ENCODE measurements at regions not wholly inside any gene's neighbourhood (a gene's known extent, or its start where the extent isn't known, plus 50 kb on each side); places are given as distances from the start of the nearest gene placed in this dataset.

GRCh38 chr7:39816462-39817060, 133.5 kb upstream of the CDK13 start:
- BruUV-seq (replicated peaks), result no TSS peak
- Mint-ChIP-seq H3K27me3 (ENCODE audit: unreplicated experiment) (peaks cover 60% of the 10 kb centered on the region), H3K27ac (ENCODE audit: unreplicated experiment) (no peak overlapping the region), H3K36me3 (ENCODE audit: insufficient read depth, unreplicated experiment) (no peaks in the 10 kb centered on the region), H3K4me3 (ENCODE audit: low read depth, unreplicated experiment) (no peak overlapping the region), H3K4me1 (ENCODE audit: low read depth, unreplicated experiment) (no peaks in the 10 kb centered on the region), H3K9me3 (ENCODE audit: low read depth, unreplicated experiment) (no peaks in the 10 kb centered on the region)
- CTCF ChIA-PET, result no interaction called here
- TF ChIP-seq CTCF (IDR thresholded peaks at IDR 0.05; ENCODE audit: unreplicated experiment), result no peak
- intact Hi-C loops (cut with micrococcal nuclease; ENCODE audit: unreplicated experiment), result no loop called here
- DNase-seq, result no peak

GRCh38 chr7:39819514-39819913, 130.5 kb upstream of the CDK13 start:
- H3K9me3 Mint-ChIP-seq (ENCODE audit: low read depth, unreplicated experiment), result no peaks in the 10 kb centered on the region
- no peak overlapping the region for H3K4me3 Mint-ChIP-seq (ENCODE audit: low read depth, unreplicated experiment)
- DNase-seq, result no peak
- peaks cover 70% of the 10 kb centered on the region for H3K27me3 Mint-ChIP-seq (ENCODE audit: unreplicated experiment)
- intact Hi-C loops (cut with micrococcal nuclease; ENCODE audit: unreplicated experiment), result no loop called here
- no peak for TF ChIP-seq CTCF (IDR thresholded peaks at IDR 0.05; ENCODE audit: unreplicated experiment)
- no peaks in the 10 kb centered on the region for H3K36me3 Mint-ChIP-seq (ENCODE audit: insufficient read depth, unreplicated experiment)
- BruUV-seq (replicated peaks), result no TSS peak
- no peaks in the 10 kb centered on the region for H3K4me1 Mint-ChIP-seq (ENCODE audit: low read depth, unreplicated experiment)
- CTCF ChIA-PET, result no interaction called here
- no peak overlapping the region for H3K27ac Mint-ChIP-seq (ENCODE audit: unreplicated experiment)

- BruUV-seq (replicated peaks), result no TSS peak
Observed at GRCh38 chr7:39824456-39825200, 125.4 kb upstream of the CDK13 start.

GRCh38 chr7:39825401-39825980, 124.6 kb upstream of the CDK13 start:
- no peaks in the 10 kb centered on the region for H3K4me1 Mint-ChIP-seq (ENCODE audit: low read depth, unreplicated experiment)
- H3K4me3 Mint-ChIP-seq (ENCODE audit: low read depth, unreplicated experiment), result no peak overlapping the region
- peaks cover 48% of the 10 kb centered on the region for H3K27me3 Mint-ChIP-seq (ENCODE audit: unreplicated experiment)
- no TSS peak for BruUV-seq (replicated peaks)
- H3K9me3 Mint-ChIP-seq (ENCODE audit: low read depth, unreplicated experiment), result no peaks in the 10 kb centered on the region
- intact Hi-C loops (cut with micrococcal nuclease; ENCODE audit: unreplicated experiment), result no loop called here
- H3K36me3 Mint-ChIP-seq (ENCODE audit: insufficient read depth, unreplicated experiment), result no peaks in the 10 kb centered on the region
- TF ChIP-seq CTCF (IDR thresholded peaks at IDR 0.05; ENCODE audit: unreplicated experiment), result no peak
- CTCF ChIA-PET, result interaction anchor here (0.6 to 0.7 kb wide), 2 partner anchors 23 to 278 kb away, joined by 4 to 9 read pairs; no protein-coding TSS in a partner anchor
- no peak for DNase-seq
- H3K27ac Mint-ChIP-seq (ENCODE audit: unreplicated experiment), result no peak overlapping the region

More at GRCh38 chr7:39824456-39825200, 125.4 kb upstream of the CDK13 start:
- no peak overlapping the region for H3K27ac Mint-ChIP-seq (ENCODE audit: unreplicated experiment)
- intact Hi-C loops (cut with micrococcal nuclease; ENCODE audit: unreplicated experiment), result no loop called here
- H3K4me3 Mint-ChIP-seq (ENCODE audit: low read depth, unreplicated experiment), result no peak overlapping the region
- peaks cover 56% of the 10 kb centered on the region for H3K27me3 Mint-ChIP-seq (ENCODE audit: unreplicated experiment)
- no peak for TF ChIP-seq CTCF (IDR thresholded peaks at IDR 0.05; ENCODE audit: unreplicated experiment)
- DNase-seq, result no peak
- no peaks in the 10 kb centered on the region for H3K36me3 Mint-ChIP-seq (ENCODE audit: insufficient read depth, unreplicated experiment)
- CTCF ChIA-PET, result no interaction called here
- H3K9me3 Mint-ChIP-seq (ENCODE audit: low read depth, unreplicated experiment), result no peaks in the 10 kb centered on the region
- H3K4me1 Mint-ChIP-seq (ENCODE audit: low read depth, unreplicated experiment), result no peaks in the 10 kb centered on the region
